Renal cortex interstitium (tissue), 11 donors: ENCODE measurements at regions not wholly inside any gene's neighbourhood (a gene's known extent, or its start where the extent isn't known, plus 50 kb on each side); places are given as distances from the start of the nearest gene placed in this dataset.
A peak's percentile ranks its signal among the peaks of the same experiment; 100 is the strongest.
"Not testable (repeated sequence)": the region's sequence is repeated elsewhere in the genome, so short reads cannot be mapped to it uniquely, and the experiment has no call there.

Experiments
- DNase-seq, 11 donors: peaks; one replicate each; pipeline ENCODE4 v3.0.0-alpha.2; 2013; ENCODE audit warnings: low read depth in 9 of 11, low spot score in 4 of 11; ENCODE audit errors: extremely low read depth in 1 of 11

GRCh38 chr2:190742431-190742830 lies 93.5 kb downstream of the NAB1 start:
- DNase-seq, result no peak

GRCh38 chr2:190744041-190744440 lies 95.2 kb downstream of the NAB1 start:
- DNase-seq, result peak in 2 of 11 donors; percentile 5 to 13

- no peak for DNase-seq
Measured at GRCh38 chr2:190746971-190747761, 98.3 kb downstream of the NAB1 start.

- no peak for DNase-seq
Measured at GRCh38 chr2:190748966-190749365, 100.1 kb downstream of the NAB1 start.

GRCh38 chr2:190755772-190756415 lies 107.0 kb downstream of the NAB1 start:
- no peak for DNase-seq

- no peak for DNase-seq
Measured at GRCh38 chr2:190759749-190760213, 110.9 kb downstream of the NAB1 start.

- not testable (repeated sequence) for DNase-seq
Measured at GRCh38 chr2:190760353-190761150, 111.7 kb downstream of the NAB1 start.

- DNase-seq, result not testable (repeated sequence)
Measured at GRCh38 chr2:190761216-190761615, 112.3 kb downstream of the NAB1 start.

GRCh38 chr2:190762566-190762965 lies 113.7 kb downstream of the NAB1 start:
- DNase-seq, result no peak

- DNase-seq, result no peak
Measured at GRCh38 chr2:190763100-190763499, 114.2 kb downstream of the NAB1 start.

- no peak for DNase-seq
Measured at GRCh38 chr2:190763901-190764514, 115.1 kb downstream of the NAB1 start.

GRCh38 chr2:190765386-190766173 lies 115.0 kb upstream of the GLS start:
- DNase-seq, result no peak

- DNase-seq, result no peak
Measured at GRCh38 chr2:190766174-190766572, 114.4 kb upstream of the GLS start.

- no peak for DNase-seq
Measured at GRCh38 chr2:190766595-190766994, 114.0 kb upstream of the GLS start.

- no peak for DNase-seq
Measured at GRCh38 chr2:190767821-190768220, 112.8 kb upstream of the GLS start.

- no peak for DNase-seq
Measured at GRCh38 chr2:190769258-190769657, 111.4 kb upstream of the GLS start.

GRCh38 chr2:190771726-190772125 lies 108.9 kb upstream of the GLS start:
- no peak for DNase-seq

GRCh38 chr2:190780594-190780993 lies 100.0 kb upstream of the GLS start:
- DNase-seq, result no peak
